ENCODE measurements at regions not wholly inside any gene's neighbourhood (a gene's known extent, or its start where the extent isn't known, plus 50 kb on each side); places are given as distances from the start of the nearest gene placed in this dataset.

DNA sequence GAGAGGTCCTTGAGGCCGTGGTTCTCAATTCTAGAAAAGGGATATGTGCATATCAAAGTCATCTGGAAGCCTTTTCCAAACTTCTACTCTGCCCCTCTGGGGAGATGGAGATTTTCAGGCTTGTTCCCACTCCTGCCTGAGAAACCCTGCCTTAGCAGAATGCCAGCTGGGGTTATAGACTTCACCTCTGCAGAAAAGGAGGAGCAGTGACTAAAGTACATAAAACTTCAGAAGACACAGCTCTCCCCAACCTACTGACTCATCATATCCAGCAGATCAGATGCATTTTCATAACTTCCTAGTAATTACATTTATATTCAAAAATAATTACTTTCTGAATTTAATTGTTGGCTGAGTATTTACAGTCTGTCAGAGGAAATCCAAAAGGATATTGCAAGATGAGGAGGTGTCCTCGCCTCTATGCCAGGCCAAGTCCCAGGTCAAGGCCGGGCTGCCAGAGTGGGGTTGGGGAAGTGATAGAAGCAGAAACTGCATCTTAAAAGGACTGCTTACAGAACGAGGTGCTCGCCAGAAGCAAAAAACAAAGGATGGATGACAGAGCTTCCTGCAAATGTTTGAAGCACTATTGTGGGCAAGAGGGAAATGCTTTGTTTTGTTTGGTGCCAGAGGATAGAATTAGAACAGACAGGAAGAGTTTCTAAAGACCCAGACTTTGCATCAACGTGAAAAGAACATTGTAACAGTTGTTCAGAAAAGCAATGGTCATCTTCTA is 75.6 kb upstream of the APCDD1 start:
- TF ChIP-seq EZH2phosphoT487 (IDR thresholded peaks at IDR 0.05; ENCODE audit: unreplicated experiment) = no peak
- no peak for TF ChIP-seq EZH2 (IDR thresholded peaks at IDR 0.05; ENCODE audit: low read depth, unreplicated experiment)
- TF ChIP-seq, protein P1, sequence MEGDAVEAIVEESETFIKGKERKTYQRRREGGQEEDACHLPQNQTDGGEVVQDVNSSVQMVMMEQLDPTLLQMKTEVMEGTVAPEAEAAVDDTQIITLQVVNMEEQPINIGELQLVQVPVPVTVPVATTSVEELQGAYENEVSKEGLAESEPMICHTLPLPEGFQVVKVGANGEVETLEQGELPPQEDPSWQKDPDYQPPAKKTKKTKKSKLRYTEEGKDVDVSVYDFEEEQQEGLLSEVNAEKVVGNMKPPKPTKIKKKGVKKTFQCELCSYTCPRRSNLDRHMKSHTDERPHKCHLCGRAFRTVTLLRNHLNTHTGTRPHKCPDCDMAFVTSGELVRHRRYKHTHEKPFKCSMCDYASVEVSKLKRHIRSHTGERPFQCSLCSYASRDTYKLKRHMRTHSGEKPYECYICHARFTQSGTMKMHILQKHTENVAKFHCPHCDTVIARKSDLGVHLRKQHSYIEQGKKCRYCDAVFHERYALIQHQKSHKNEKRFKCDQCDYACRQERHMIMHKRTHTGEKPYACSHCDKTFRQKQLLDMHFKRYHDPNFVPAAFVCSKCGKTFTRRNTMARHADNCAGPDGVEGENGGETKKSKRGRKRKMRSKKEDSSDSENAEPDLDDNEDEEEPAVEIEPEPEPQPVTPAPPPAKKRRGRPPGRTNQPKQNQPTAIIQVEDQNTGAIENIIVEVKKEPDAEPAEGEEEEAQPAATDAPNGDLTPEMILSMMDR (conservative IDR thresholded peaks at IDR 0.05; ENCODE audit: low read depth in 2 of 2) = no peak
- TF ChIP-seq JUNB (IDR thresholded peaks at IDR 0.05; ENCODE audit: unreplicated experiment) = no peak
- no peak for TF ChIP-seq POLR2AphosphoS5 (IDR thresholded peaks at IDR 0.05; ENCODE audit: low read depth)
- no peak for TF ChIP-seq REST (IDR thresholded peaks at IDR 0.05; ENCODE audit: unreplicated experiment)
- no peak for TF ChIP-seq CREB1 (CRISPR knock-in tag; IDR thresholded peaks at IDR 0.05; ENCODE audit: low read depth)
- no peak for TF ChIP-seq ETS1 (IDR thresholded peaks at IDR 0.05)
